HG03280 (cell line): ENCODE measurements at regions not wholly inside any gene's neighbourhood (a gene's known extent, or its start where the extent isn't known, plus 50 kb on each side); places are given as distances from the start of the nearest gene placed in this dataset.

Experiments used
- ATAC-seq: cut with Tn5 transposase; IDR thresholded peaks from one replicate; pipeline ENCODE4 v1.9.1; 2021; ENCODE audit warnings: mild to moderate bottlenecking, moderate library complexity; ENCODE audit not compliant: unreplicated experiment

DNA sequence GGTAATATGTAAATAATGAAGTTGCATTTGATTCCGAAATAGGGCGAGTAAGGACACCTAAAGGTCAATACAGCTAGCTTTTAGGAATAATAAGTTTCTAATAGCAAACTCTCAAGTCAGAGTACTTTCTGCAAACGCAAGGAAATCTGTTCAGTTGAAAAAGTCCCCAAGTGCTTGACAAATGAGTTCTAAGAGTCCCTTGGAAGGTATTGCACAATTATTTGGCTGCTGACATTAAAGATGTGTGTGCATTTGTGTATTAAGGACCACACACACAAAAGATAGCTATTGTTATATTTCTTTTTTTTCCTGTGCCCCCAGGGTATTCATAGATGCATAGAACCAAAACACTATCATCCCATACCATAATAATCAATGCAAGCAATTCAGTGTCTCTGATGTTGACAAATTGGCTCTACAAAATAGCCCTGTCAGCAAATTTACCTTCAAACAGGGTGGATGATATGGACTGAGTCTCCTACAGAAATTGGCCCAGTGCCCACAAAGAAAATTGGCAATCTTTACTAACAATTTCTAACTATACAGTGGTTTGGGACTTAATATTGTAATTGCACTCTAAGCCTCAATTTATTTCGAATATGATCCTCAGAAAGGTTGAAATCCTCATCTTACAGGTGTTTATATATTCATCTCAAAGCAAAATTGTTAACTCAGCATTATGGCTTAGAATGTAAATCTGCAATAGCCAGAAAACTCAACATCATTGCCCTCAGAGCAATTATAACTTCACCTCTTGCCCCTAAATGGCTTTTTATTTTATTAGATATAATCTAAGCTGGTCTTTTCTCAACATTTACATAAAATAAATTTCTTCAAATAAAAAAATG, 827.2 kb downstream of the MAT2B start:
- no peak for ATAC-seq

DNA sequence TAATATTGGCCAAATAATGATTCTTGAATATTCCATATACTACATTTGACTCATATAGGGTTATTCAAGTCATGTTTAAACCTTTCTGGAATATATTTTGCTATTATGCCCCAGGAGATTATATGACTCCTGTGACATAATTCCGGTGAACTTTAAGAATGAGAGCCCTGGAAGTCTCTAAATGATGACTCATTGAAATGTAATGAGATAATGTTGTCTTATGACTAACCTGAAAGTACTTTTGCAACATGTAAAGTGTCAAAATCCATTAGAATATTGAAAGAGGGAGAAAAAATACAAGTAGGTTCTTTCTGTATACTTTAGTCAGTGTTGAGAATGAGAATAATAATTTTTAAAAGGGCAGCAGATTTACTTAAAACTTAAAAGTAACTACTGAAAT, 830.4 kb downstream of the MAT2B start:
- ATAC-seq = no peak

DNA sequence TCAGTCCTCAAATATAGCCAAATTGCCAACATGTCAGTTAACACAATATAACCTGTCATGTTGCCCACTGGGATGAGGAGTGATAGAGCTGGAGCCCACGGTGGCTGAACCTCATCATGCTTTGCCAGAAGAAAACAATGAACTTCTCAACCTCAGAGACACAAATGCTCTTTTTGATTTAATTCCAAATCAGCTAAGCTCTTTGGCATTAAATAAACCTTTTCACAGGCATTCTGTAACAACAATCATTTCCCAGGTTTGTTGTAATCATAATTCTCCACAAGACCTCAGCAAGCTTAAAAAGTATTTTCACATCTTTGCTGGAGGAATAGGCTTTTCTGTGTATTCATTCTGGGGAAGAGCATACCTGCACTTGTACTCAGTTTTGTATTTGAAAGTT, 830.9 kb downstream of the MAT2B start:
- no peak for ATAC-seq

DNA sequence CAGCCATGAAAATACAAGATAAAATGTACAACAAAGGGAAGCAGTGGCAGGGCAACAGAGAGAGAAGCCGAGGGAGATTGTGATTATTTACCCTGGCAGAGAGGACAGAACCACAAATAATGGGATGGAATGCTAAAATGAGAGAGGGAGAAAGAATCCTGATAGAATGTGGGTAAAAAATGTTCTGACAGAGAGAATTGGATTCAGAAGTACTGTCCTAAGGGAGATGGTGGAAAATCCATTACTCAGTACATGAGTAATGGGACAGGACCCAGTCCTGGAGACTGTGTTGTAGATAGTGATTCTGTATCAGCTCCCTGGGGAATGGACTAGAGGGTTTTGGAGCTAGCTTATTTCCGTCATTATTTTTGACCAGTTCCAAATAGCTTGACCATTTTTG, 831.5 kb downstream of the MAT2B start:
- ATAC-seq = no peak

DNA sequence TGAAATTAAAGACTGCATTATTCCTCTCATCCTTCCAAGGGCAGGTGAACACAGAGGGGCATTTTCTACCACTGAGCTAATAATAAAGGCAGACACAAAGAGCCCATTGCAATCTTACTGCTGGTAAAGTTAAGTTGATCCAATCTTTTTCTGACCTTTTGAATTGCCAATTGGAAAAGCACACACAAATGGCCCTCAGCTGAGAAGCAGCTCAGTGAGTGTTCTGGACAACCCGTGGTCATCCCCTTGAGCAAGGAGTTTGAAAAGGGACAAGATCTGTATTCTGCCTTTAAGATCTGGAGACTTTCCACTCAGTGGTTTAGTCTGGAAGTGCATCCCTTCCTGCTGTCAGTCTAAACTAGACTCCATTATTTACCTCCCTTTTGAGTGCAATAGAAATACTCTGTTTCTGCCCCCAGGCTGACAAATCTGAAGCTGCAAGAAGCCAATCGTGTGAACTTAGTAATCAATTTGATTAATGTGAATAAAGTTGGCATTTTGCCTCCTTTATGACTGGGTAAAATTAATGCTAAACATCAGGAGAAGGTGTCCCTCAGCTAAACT, 835.7 kb downstream of the MAT2B start:
- no peak for ATAC-seq

DNA sequence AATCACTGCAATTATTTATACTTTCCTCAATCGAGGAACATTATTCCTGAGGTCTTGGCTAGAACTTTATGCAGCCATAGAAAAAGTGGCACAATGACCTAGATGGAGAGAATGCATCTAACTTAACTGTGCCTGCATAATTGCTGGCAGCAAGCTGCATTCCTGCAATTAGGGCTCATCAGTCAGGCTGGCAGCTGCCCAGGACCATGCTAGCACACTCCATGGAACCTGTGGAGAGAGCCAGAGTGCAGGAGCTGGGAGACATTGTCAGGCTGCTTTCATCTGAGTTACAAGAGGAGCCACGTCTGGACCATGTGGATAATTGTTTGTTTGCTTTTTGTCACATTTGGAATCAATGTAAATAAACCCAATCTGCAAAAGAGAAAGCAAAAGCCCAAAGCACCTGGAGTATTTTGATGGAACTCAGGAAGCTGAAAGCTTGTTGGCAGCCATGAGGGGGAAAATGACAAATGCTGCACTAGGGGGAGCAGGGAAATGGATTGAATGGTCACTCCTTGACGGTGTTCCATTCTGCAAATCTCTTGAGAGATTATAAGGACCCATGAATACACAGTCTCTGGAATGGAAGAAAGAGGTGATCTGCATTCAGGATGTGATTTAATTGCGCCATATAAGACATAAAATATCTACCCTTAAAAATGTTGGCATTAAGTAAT, 839.9 kb downstream of the MAT2B start:
- no peak for ATAC-seq

DNA sequence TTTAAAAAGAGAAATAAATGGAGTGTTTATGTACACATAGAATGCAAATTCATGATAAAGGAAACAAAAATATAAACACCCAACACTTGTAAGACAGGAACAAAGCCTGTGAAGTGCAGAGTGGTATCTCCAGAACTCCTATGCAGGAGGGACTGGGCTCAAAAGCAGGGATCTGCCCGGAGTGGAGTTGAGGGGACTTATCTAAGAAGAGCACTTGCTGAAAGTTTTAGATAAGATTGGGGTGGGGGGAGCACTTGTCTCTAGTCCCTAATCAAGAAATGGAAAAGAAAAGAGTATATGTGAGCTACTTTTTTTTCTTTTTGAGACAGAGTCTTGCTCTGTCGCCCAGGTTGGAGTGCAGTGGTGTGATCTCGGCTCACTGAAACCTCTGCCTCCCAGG, 840.4 kb downstream of the MAT2B start:
- ATAC-seq = no peak

DNA sequence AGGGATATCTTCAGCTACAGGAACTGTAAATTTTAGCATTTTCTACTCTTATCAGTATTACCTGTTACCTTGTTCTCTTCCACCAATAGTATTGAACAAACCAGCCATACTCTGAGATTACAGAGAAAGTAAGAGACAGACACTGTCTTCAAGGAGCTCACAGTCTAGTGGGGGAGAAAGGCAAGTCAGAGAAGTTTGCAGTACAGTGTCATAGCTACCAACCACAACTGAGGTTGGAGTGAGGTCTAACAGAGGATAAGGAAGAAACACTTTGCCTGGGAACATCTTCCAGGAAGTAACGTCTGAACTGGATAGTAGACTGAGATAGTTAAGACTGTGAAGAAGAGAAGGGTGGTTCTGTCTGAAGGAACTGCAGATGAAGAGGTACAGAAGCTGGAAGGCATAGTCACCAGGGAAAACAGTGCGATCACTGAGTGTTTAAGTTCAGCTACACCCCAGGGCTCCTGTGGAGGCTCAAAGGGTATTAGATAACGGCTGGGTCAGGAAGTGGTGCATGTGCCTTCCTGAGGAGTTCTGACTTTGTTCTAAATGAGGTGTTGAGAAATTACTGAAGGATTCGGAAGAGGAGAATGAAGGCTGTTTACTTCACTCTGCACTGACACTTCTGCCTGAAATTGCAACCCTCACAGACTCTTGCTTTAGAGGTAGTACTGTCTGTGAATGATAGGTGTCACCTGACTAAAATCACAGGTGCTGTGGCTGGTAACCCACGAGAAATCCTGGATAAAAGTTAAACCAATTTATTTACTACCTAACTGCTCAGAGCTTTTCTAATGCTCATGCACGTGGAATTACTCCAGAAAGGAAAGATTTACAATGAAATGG, 841.6 kb downstream of the MAT2B start:
- ATAC-seq = no peak

DNA sequence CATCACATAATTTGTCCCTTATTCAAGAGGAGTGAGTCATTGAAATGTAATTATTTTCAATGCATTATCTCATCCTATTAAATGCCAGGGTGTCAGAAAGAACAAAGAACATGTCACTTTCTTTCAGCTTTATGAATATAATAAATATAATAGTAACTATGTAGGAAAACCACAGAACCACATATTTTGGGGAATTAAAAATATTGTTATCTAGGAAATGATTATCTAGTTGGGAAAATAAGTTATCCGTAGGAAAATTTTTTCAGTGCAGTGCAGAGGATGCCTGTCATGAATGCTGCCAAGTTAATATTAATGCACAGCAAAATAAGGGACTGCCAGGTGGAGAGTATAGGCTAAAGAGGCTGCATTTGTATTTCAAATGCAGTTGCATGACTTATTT, 844.8 kb downstream of the MAT2B start:
- ATAC-seq = no peak

DNA sequence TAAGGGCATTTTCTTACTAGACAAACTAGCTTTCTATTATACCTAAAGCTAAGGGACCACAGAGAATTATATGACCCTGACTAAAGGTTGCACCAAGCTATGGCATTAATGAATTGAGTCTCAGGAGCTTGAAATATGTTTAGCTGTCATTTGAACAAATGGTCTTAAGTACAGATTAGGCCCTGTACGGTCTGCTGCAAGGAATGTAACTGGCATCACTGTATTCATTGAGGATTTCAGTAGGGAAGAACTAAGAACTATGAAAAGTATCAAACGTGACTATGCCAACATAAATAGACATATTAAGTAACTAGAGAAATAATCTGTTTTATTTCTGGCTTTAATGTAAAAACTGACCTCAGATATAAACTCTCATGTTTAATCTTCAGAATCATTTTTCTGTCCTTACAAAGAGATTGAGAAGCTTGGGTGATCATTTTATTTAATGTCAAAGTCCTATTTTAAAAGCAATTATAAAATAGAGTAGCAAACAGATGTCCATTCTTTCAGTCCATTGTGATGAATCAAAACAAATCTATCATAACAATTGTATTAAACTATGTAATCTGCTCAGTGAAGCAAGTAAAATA, 845.9 kb downstream of the MAT2B start:
- no peak for ATAC-seq

DNA sequence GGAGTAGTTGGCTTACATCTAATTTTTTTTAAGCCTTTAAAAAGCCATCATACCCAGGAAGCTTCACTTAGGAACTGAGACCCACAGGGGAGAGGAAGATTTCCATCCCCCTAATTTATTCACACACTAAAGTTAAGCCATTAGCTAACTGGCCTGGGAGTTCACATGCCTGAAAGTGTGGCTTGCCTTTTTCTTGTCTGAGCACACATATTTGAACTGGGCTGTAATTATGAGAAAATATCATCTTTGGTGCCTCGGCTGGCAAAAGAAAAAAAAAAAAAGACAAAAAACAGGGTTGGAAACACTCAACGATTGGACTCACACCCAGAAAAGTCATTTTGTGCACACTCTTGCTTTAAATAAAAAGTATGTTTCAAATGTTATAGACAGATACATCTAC, 847.3 kb downstream of the MAT2B start:
- no peak for ATAC-seq

DNA sequence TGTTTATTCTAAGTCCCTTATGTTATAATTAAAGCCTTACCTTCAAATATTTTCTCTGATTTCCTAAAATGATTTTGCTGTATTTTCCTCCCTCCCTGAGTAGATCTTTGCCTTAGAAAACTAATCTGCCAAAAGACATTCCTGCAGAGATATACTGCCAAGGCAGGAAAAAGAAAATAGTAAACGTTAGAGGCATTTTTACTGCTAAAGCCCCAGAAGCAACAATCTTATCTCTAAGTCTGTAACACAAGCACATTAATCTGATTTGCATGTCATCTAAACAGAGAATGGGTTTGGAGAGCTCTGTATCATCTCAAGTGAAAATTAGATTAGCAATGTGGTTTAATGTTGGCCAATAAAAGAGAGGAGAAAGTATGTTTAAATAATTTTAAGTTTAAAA, 847.7 kb downstream of the MAT2B start:
- ATAC-seq = no peak

DNA sequence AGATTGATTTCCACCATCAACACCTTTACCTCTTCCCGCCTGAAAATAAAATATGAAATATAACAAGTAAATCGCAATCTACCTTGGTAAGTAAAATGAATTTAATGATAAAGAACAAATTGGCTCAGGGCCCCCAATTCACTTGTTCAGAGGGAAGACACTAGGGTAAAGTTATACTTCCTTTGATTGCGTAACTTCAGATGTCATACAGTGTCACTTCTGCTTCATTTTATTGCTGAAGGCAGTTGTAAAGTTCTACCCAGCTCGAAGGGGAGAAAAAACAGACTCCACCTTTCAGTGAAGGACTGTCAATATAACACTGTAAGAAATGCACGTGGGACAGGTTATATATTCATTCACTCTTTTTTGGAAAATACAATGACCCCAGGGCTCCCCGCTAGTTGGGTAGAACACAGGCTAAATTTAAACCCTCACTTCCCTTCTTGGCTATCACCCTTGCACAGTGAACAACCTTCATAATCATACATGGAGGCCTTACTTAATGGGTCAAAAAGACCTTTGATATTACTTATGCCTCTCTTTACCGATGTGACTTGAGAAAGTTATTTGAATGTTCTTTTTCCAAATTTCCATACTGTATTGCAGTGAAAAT, 848.8 kb downstream of the MAT2B start:
- ATAC-seq = no peak

DNA sequence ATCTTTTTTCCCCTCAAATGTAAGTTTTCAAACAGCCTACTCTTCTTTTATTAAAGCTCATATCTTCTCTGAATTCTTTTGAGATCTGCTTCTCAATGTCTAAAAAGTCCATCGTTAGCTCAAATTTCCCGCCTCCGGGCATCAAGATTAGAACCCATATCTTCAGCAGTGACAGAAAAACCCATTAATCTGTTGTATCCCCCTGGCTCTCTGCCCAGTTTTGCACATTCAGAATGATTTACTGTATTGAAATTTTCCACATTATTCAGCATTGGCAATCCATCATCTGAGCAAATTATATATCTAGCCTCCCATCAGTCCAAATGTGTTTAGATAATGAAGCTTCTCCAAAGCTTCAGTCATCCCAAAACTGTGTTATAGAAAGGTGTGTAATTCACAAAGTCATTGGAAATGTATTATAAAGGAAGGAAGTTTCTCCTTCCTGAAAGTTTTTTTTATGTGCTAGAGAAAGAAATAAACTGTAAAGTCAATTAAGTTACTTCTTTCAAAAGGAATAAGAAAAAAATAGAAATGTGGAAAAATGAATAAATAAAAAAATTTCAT, 849.9 kb downstream of the MAT2B start:
- no peak for ATAC-seq

DNA sequence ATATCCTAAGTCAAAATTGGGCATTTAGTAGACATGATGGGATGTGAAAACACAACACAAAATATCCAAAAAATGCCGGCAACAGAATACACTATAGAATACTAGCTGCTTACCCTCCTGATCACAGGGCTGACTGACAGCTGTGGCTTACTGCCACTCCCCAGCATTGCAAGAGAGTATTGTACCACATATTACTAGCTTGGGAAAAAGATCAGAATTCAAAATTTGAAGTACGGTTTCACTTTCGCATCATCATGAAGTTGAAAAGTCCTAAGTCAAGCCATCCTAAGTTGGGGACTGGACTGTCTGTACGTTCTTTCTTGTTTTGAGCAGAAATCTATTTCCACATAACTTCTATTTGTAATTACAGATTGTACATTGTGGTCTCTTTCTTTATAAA, 851.4 kb downstream of the MAT2B start:
- ATAC-seq = no peak

DNA sequence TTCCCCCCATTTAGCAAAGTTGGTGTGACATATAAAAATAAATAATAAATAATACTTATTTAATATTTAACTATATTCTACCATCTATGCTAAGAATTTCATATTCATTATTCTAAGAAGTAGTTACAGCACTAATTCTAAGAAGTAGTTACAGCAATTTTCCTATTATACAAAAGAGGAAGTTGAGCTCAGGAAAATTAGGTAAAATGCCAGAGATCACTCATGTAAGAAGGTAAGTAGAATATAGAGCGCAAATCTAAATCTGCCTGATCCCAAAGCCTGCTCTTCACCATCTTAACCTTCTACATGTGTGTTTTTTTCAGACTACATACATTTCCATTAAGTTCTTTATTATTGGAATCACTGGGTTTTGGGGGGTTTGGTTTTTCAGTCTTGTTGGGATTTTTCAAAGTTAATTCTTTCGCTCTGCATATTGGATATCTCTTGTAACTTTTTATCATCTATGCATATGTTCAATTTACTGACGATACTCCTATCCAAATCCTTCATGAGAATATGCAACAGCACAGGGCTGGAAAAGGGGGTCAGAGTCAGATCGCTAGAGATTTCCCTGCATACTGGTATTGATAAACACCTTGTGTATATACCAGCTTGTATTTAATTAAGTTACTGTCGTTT, 852.1 kb downstream of the MAT2B start:
- no peak for ATAC-seq

DNA sequence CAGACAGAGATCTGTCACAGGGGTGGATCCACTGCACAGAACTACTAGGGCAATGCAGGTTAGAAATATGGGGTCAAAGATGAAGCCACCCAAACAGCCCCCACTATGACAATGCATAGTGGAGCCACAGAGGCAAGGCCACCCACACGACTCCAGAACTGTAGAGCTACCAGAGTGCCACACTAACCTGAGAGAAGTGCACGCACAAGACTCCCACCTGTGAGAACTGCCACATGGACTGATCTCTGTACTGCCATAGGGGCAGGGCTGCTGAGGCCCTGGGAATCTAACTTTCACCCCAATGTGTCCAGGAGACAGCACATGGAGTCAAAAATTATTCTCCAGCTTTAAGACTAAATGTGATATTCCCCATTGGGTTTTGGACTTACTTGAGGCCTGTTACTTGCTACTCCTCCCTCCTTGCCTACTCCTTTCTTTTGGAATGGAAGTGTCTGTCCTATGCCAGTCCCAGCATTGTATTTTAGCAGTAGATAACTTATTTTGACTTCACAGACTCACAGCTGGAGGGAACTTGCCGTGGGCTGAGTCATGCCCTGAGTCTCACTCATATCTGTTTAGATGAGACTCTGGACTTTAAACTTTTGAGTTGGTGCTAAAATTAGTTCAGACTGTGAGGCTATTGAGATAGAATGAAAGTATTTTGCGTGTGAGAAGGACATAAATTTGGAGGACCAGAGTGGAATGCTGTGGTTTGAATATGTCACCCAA, 853.3 kb downstream of the MAT2B start:
- no peak for ATAC-seq

DNA sequence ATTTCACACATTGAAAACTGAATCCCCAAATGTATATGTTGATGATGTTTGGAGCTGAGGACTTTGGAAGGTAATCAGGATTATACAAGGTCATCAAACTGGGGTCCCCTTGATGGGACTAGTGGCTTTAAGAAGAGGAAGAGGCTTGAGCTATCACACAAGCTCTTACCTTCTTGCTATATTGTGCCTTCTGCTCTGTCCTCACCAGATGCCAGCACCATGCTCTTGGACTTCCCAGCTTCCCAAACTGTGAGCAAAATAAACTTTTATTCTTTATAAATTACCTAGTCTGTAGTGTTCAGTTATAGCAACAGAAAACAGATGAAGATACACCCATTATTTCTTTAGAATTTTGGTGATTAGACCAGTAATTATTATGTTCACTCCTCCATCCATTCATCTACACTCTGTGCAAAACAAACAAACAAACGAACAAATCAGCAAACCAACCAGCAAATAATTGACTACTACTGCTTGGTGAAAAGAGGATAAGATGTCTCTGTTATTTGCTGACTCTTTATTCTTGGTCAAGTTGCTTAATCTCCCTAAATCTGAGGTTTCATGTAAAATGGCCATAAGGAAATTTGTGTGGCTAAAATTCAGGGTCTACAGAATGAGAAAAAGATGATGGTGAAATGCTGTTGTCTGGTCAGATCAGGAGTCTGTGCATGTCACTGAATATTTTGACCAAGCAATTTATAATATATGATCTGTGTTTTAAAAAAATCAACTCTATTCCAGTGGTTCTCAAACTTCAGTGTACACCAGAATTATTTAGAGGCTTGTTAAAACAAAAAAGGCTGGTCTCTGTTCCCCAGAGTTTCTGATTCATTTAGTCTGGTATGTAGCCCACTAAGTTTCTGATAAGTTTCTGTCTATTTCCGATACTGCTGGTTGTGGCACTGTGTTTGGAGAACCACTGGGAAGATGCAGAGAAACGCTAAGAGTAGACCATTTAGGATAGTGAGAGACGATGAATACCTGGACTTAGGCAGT, 854.1 kb downstream of the MAT2B start:
- no peak for ATAC-seq
